NCI-H748 treated with DMSO at 0.1 percent for 48 hours (cell line): ENCODE measurements at regions not wholly inside any gene's neighbourhood (a gene's known extent, or its start where the extent isn't known, plus 50 kb on each side); places are given as distances from the start of the nearest gene placed in this dataset.
"Not testable (repeated sequence)": the region's sequence is repeated elsewhere in the genome, so short reads cannot be mapped to it uniquely, and the experiment has no call there.

Experiments used
- DNase-seq: peaks from one replicate; lab custom pipeline; 2025; lab: John Stamatoyannopoulos, UW

DNA sequence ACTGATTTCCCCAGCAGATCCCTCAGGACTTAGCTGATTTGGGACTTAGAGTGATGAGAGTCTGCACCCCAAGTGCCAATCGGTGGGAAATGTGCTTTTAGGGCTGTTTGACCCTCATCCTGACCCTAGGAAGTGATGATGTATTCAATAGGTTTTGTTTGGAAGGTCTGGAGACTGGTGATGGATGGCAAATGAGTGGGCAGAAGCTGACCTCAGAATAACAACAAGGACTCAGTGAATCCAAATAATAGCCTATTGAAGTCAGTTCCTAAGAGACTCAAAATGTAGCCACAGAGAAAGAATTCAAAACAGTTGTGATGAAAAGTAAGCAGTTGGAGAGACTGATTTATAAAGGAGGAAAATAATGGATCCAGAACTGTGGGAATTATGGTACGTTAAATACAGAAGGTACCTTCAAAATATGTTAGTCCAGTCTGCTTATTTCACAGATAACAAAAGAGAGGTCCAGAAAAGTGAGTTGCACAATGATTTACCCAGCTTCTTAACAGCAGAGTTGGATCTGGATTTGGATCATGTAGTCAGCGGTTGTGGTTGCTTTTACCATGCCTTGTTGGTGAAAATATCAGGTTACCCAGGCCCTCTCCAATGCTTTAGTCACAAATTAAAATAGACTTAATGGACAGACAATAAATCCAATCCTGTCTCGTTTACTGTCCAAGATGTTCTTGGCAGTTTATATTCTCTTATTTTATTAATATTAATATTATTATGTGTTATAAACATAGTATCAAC lies 123.0 kb upstream of the PTBP2 start:
- no peak for DNase-seq

GRCh38 chr1:96604620-96605019 lies 117.0 kb upstream of the PTBP2 start:
- not testable (repeated sequence) for DNase-seq

DNA sequence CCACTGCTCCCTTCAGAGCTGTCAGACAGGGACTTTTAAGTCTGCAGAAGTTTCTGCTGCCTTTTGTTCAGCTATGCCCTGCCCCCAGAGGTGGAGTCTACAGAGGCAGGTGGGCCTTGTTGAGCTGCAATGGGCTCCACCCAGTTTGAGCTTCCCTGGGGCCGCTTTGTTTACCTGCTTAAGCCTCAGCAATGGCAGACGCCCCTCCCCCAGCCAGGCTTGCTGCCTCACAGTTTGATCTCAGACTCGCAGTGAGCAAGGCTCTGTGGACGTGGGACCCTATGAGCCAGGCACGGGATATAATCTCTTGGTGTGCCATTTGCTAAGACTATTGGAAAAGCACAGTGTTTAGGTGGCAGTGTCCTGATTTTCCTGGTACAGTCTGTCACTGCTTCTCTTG lies 104.2 kb upstream of the PTBP2 start:
- DNase-seq: not testable (repeated sequence)

GRCh38 chr1:96632045-96632664 lies 89.4 kb upstream of the PTBP2 start:
- no peak for DNase-seq

DNA sequence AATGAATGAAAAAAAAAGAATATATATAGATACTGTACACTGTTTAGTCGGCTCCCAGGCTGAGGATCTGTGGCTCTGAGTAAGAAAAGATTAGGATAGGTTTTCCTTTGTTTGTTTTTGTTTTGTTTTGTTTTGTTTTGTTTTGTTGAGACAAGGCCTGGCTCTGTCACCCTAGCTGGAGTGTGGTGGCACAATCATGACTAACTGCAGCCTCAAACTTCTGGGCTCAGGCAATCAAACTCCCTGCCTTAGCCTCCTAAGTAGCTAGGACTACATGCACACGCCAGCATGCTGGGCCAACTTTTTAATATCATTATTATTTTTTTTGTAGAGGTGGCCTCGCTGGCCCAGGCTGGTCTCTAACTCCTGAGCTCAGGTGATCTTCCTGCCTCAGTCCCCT lies 87.9 kb upstream of the PTBP2 start:
- DNase-seq: no peak

DNA sequence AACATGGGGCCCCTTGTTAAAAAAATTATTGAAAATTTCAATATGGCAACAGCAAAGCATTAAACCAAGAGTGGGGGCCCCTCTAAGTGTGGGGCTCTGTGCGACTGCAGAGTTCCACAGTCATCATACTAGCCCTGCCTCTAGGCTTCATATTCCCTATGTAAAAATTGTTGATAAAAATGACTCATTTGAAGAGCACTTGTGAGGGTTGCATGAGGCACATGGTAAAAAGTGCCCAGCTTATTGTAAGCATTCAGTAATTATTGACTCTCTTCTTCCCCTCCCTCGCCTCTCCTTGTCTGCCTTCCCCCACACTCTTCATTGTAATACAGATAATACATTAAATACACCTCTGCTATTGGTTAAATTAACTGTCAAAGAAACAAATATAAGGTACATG lies 86.7 kb upstream of the PTBP2 start:
- DNase-seq: no peak

DNA sequence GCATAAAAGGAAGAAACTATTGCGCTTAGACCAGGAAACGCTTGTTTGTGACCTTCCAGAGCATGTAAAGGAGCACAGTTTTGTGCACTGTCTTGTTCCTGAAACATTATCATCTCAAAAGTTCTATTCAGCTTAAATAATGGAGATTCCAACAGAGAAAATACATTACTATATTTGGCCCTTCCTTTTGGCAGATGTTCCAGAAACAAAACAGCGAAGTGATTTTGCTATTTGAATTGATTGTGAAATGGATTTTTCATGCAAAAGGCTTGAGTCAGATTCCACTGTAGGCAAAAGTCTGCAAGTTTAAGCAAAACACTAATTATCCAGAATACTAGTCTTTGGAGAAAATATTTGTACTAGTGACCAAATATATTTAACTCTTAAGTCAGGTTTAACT lies 80.3 kb upstream of the PTBP2 start:
- DNase-seq: no peak

GRCh38 chr1:96643519-96643918 lies 78.1 kb upstream of the PTBP2 start:
- DNase-seq: no peak

- DNase-seq: no peak
These were observed 72.3 kb upstream of the PTBP2 start for GRCh38 chr1:96649301-96649700.

DNA sequence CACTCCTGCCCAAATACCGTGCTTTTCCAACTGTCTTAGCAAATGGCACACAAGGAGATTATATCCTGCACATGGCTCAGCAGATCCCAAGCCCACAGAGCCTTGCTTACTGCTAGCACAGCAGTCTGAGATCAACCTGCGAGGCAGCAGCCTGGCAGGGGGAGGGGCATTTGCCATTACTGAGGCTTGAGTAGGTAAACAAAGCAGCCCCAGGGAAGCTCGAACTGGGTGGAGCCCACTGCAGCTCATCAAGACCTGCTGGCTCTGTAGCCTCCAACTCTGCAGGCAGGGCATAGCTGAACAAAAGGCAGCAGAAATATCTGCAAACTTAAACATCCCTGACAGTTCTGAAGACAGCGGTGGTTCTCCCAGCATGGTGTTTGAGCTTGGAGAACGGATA lies 70.1 kb upstream of the PTBP2 start:
- DNase-seq: no peak

DNA sequence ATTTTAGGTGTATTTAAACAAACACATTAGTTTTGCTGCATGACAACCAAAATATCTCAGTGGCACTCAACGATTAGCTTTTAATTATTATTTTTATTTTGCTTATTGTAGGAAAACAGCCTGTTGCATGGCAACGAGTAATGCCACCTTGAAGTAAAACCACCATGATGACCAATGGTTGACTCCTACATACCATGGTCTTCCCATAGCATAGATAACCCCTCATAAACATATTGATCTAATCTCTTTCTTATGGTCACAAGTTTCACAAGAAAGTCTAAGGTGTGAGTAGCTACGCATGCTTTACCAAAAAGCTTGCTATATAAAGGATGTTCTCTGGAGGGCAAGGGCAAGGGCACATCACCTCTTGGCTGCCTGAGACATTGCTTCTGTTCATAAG lies 61.5 kb upstream of the PTBP2 start:
- DNase-seq: no peak

- no peak for DNase-seq
These were observed 61.1 kb upstream of the PTBP2 start for GRCh38 chr1:96660503-96660902.
